Esophagus muscularis mucosa (tissue), 4 donors: ENCODE measurements at regions not wholly inside any gene's neighbourhood (a gene's known extent, or its start where the extent isn't known, plus 50 kb on each side); places are given as distances from the start of the nearest gene placed in this dataset.

Experiments used
- DNase-seq: peaks from one replicate; pipeline ENCODE4 v3.0.0-alpha.2; 2017; ENCODE audit errors: extremely low spot score
- H3K27ac ChIP-seq, 4 donors: fragments of 200-600 bp; sonication (generic); replicated peaks in 1 of 4; 1 replicate in 3 of 4; 2 replicates in 1 of 4; pipeline ENCODE4 v1.5.1; 2016 to 2019; ENCODE audit warnings: mild to moderate bottlenecking in 1 of 4
- H3K27me3 ChIP-seq, 4 donors: fragments of 200-600 bp; sonication (generic); one replicate each; pipeline versions ENCODE4 v1.5.1 to v1.6.0; 2016 to 2019
- H3K36me3 ChIP-seq, 4 donors: fragments of 200-600 bp; sonication (generic); one replicate each; pipeline ENCODE4 v1.5.1; 2016 to 2019
- H3K4me1 ChIP-seq, 4 donors: fragments of 200-600 bp; sonication (generic); one replicate each; pipeline ENCODE4 v1.5.1; 2016 to 2019
- H3K4me3 ChIP-seq, 4 donors: fragments of 200-600 bp; sonication (generic); 1 replicate in 2 of 4; 2 replicates in 2 of 4; pipeline ENCODE4 v1.5.1; 2016 to 2019; ENCODE audit warnings: mild to moderate bottlenecking in 4 of 4, moderate library complexity in 1 of 4
- H3K9me3 ChIP-seq, 4 donors: fragments of 200-600 bp; sonication (generic); 1 replicate in 3 of 4; 2 replicates in 1 of 4; pipeline ENCODE4 v1.5.1; 2016 to 2019
- EP300 ChIP-seq: sonication (generic); formaldehyde crosslinking; IDR thresholded peaks from one replicate; pipeline ENCODE4 v1.6.1; 2017; ENCODE audit warnings: antibody characterized with exemption
- POLR2A ChIP-seq: fragments of 450-650 bp; IDR thresholded peaks from one replicate; pipeline ENCODE4 v1.6.1; 2017; ENCODE audit warnings: antibody characterized with exemption, moderate library complexity, mild to moderate bottlenecking, low read depth
- POLR2AphosphoS5 ChIP-seq, 2 donors: sonication (generic); formaldehyde crosslinking; IDR thresholded peaks; one replicate each; pipeline ENCODE4 v1.6.1; 2017; ENCODE audit warnings: antibody characterized with exemption in 2 of 2
- WGBS: methylation state at CpG from one replicate; pipeline ENCODE4 v1.1.5; 2018; 5-methylcytosine and 5-hydroxymethylcytosine counted together
- intact Hi-C: fragments of 100-400 bp; cut with DNase I; formaldehyde crosslinking; loops from one replicate; pipeline ENCODE4 v1.15.1; 2023
- TF ChIP-seq, protein P1 (sequence below), 3 experiments: fragments of 200-600 bp in 2 of 3; fragments of 450-650 bp in 1 of 3; sonication (generic) in 2 of 3; IDR thresholded peaks; one replicate each; pipeline ENCODE4 v1.5.1; 2017 to 2019; ENCODE audit warnings: antibody characterized with exemption in 3 of 3, mild to moderate bottlenecking in 2 of 3, moderate library complexity in 1 of 3

GRCh38 chr9:85130764-85131163 is 461.2 kb downstream of the NTRK2 start:
- Histone ChIP-seq H3K27me3 (no peaks in the 10 kb centered on the region), H3K27ac (no peak overlapping the region), H3K4me1 (no peaks in the 10 kb centered on the region), H3K9me3 (no peaks in the 10 kb centered on the region), H3K36me3 (no peaks in the 10 kb centered on the region), H3K4me3 (no peak overlapping the region)
- TF ChIP-seq, protein P1, sequence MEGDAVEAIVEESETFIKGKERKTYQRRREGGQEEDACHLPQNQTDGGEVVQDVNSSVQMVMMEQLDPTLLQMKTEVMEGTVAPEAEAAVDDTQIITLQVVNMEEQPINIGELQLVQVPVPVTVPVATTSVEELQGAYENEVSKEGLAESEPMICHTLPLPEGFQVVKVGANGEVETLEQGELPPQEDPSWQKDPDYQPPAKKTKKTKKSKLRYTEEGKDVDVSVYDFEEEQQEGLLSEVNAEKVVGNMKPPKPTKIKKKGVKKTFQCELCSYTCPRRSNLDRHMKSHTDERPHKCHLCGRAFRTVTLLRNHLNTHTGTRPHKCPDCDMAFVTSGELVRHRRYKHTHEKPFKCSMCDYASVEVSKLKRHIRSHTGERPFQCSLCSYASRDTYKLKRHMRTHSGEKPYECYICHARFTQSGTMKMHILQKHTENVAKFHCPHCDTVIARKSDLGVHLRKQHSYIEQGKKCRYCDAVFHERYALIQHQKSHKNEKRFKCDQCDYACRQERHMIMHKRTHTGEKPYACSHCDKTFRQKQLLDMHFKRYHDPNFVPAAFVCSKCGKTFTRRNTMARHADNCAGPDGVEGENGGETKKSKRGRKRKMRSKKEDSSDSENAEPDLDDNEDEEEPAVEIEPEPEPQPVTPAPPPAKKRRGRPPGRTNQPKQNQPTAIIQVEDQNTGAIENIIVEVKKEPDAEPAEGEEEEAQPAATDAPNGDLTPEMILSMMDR (IDR thresholded peaks at IDR 0.05): no peak
- no peak for TF ChIP-seq POLR2AphosphoS5 (IDR thresholded peaks at IDR 0.05)
- TF ChIP-seq POLR2A: no peak
- TF ChIP-seq EP300: no peak
- no peak for DNase-seq
- 88% methylated on average over 3 of the region's 3 CpGs for WGBS
- intact Hi-C loops: no loop called here

DNA sequence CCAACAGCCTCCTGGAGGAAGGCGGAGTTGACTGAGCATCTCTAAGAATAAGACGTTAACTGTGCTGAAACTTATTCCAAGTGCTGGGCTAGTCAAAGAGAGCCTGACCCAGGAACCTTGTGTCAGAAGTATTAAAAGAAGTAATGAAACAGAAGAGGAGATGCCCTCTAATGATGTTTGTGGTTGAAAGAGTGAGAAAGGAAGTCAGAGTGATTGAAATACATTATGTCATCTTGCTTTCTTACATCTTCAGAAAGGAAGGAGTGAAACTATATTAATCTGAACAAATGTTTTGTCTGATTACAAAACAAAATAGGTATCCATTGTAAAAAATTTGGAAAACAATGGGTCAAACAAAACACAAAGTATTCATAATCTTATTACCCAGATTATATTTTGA is 460.7 kb downstream of the NTRK2 start:
- Histone ChIP-seq H3K36me3 (no peaks in the 10 kb centered on the region), H3K4me1 (no peaks in the 10 kb centered on the region), H3K27me3 (no peaks in the 10 kb centered on the region), H3K4me3 (no peak overlapping the region), H3K27ac (no peak overlapping the region), H3K9me3 (no peaks in the 10 kb centered on the region)
- DNase-seq: no peak
- WGBS: 76% methylated on average over 2 of the region's 2 CpGs
- intact Hi-C loops: no loop called here
- no peak for TF ChIP-seq EP300
- TF ChIP-seq, protein P1 (IDR thresholded peaks at IDR 0.05): no peak
- no peak for TF ChIP-seq POLR2A
- no peak for TF ChIP-seq POLR2AphosphoS5 (IDR thresholded peaks at IDR 0.05)

DNA sequence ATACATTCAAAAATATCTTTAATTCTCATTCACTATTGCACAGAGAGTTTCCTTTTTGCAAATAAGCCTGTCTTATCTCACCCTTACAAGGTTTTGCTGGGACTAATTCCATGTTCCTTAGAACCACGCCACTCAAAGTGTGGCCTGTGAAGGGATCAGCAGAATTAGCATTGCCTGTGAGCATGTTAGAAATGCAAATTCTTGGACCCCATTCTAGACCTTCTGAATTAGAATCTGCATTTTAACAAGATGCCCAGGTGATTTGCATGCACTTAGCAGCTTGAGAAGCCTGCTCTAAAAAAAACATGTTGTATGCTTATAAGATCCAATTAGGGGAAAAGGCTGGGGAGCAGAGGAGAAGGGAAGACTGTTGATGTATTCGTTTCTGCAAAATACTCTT is 460.0 kb downstream of the NTRK2 start:
- Histone ChIP-seq H3K27ac (no peak overlapping the region), H3K4me1 (no peaks in the 10 kb centered on the region), H3K36me3 (no peaks in the 10 kb centered on the region), H3K4me3 (no peak overlapping the region), H3K9me3 (no peaks in the 10 kb centered on the region), H3K27me3 (no peaks in the 10 kb centered on the region)
- WGBS: 71% methylated on average over 2 of the region's 2 CpGs
- intact Hi-C loops: no loop called here
- TF ChIP-seq POLR2A (no peak), POLR2AphosphoS5 (IDR thresholded peaks at IDR 0.05) (no peak), EP300 (no peak)
- DNase-seq: no peak

GRCh38 chr9:85118990-85119755 is 449.6 kb downstream of the NTRK2 start:
- WGBS: 90% methylated on average over 1 of the region's 1 CpG
- intact Hi-C loops: no loop called here
- Histone ChIP-seq H3K4me3 (no peak overlapping the region), H3K27me3 (no peaks in the 10 kb centered on the region), H3K36me3 (no peaks in the 10 kb centered on the region), H3K4me1 (no peaks in the 10 kb centered on the region), H3K9me3 (peaks cover 0 to 7% (median 0%) of the 10 kb centered on the region in 4 donors), H3K27ac (no peak overlapping the region)
- no peak for DNase-seq
- TF ChIP-seq POLR2A (no peak), EP300 (no peak), POLR2AphosphoS5 (IDR thresholded peaks at IDR 0.05) (no peak)
- TF ChIP-seq, protein P1 (IDR thresholded peaks at IDR 0.05): no peak

DNA sequence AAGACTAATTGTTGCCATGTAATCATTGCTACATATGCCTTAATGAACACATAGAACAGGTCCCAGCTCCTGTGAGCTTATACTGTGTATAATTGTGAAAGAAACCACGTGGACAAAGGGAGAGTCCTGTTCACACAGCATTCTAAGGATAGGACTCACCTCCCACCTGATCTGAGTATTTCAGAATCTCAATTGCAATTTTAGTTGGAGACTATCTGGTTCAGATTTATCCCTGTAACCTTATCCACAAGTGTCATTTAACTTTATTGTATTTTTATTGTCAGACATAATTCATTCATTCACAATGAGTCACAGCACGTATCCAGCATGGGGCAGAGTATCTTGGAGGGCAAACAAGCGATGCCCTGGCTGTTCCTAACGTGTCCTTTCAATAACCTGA is 448.3 kb downstream of the NTRK2 start:
- WGBS: 60% methylated on average over 4 of the region's 4 CpGs
- H3K27ac ChIP-seq: no peak overlapping the region
- TF ChIP-seq EP300: no peak
- TF ChIP-seq POLR2AphosphoS5 (IDR thresholded peaks at IDR 0.05): no peak
- TF ChIP-seq POLR2A: no peak
- TF ChIP-seq, protein P1 (IDR thresholded peaks at IDR 0.05): no peak
- H3K27me3 ChIP-seq: no peaks in the 10 kb centered on the region
- no peak for DNase-seq
- no peaks in the 10 kb centered on the region for H3K4me1 ChIP-seq
- no peaks in the 10 kb centered on the region for H3K36me3 ChIP-seq
- H3K9me3 ChIP-seq: peaks cover 0 to 3% (median 0%) of the 10 kb centered on the region in 4 donors
- intact Hi-C loops: no loop called here
- H3K4me3 ChIP-seq: no peak overlapping the region
